GM23338 (cell line): ENCODE measurements at regions not wholly inside any gene's neighbourhood (a gene's known extent, or its start where the extent isn't known, plus 50 kb on each side); places are given as distances from the start of the nearest gene placed in this dataset.

Experiments
- ATAC-seq: fragments of 200-7000 bp; cut with Tn5 transposase; 3 replicates; pipeline ENCODE4 v1.9.1; 2020
- DNase-seq: peaks from one replicate; pipeline ENCODE4 v3.0.0-alpha.2; 2015; ENCODE audit warnings: low spot score
- H2AFZ ChIP-seq: fragments of 200-600 bp; sonication (generic); 2 replicates; pipeline ENCODE4 v1.8.0; 2016; ENCODE audit warnings: antibody characterized with exemption, mild to moderate bottlenecking, moderate library complexity
- H3F3A ChIP-seq: fragments of 200-600 bp; sonication (generic); replicated peaks from 2 replicates; pipeline ENCODE4 v1.8.0; 2017; ENCODE audit warnings: antibody characterized with exemption, mixed run types, low read depth
- H3K27ac ChIP-seq: fragments of 200-600 bp; sonication (generic); 2 replicates; pipeline ENCODE4 v1.6.1; 2016; ENCODE audit warnings: low read depth
- H3K27me3 ChIP-seq: fragments of 200-600 bp; sonication (generic); 2 replicates; pipeline ENCODE4 v1.8.0; 2016; ENCODE audit warnings: mild to moderate bottlenecking, mixed run types, moderate library complexity; ENCODE audit not compliant: insufficient read depth
- H3K36me3 ChIP-seq: fragments of 200-600 bp; sonication (generic); 2 replicates; pipeline ENCODE4 v1.8.0; 2016; ENCODE audit warnings: mild to moderate bottlenecking; ENCODE audit not compliant: insufficient read depth
- H3K4me1 ChIP-seq: fragments of 200-600 bp; sonication (generic); 2 replicates; pipeline ENCODE4 v1.8.0; 2016; ENCODE audit warnings: mild to moderate bottlenecking, moderate library complexity; ENCODE audit not compliant: insufficient read depth
- H3K4me2 ChIP-seq: fragments of 200-600 bp; sonication (generic); 2 replicates; pipeline ENCODE4 v1.7.1; 2017; ENCODE audit warnings: mixed run types
- H3K4me3 ChIP-seq: fragments of 200-600 bp; sonication (generic); 2 replicates; pipeline ENCODE4 v1.6.1; 2016; ENCODE audit warnings: mixed run types
- H3K79me2 ChIP-seq: fragments of 200-600 bp; sonication (generic); replicated peaks from 2 replicates; pipeline ENCODE4 v1.8.0; 2017; ENCODE audit warnings: mild to moderate bottlenecking; ENCODE audit not compliant: insufficient read depth
- H3K9me2 ChIP-seq: fragments of 200-600 bp; sonication (generic); 2 replicates; pipeline ENCODE4 v1.8.0; 2017; ENCODE audit not compliant: insufficient read depth
- H4K20me1 ChIP-seq: fragments of 200-600 bp; sonication (generic); replicated peaks from 2 replicates; pipeline ENCODE4 v1.8.0; 2017; ENCODE audit warnings: mild to moderate bottlenecking; ENCODE audit not compliant: insufficient read depth
- H3K27ac Mint-ChIP-seq: 2 replicates; pipeline ENCODE4 v1.8.0; 2020; ENCODE audit warnings: inconsistent platforms, mild to moderate bottlenecking, moderate library complexity, mixed read lengths
- H3K27me3 Mint-ChIP-seq: 3 replicates; pipeline ENCODE4 v1.8.0; 2022; ENCODE audit warnings: low read depth, mild to moderate bottlenecking, moderate library complexity, mixed read lengths, inconsistent platforms; ENCODE audit not compliant: insufficient read depth, poor library complexity
- H3K36me3 Mint-ChIP-seq: 3 replicates; pipeline ENCODE4 v1.8.0; 2021; ENCODE audit warnings: low read depth, mild to moderate bottlenecking, inconsistent platforms, moderate library complexity, mixed read lengths
- H3K4me1 Mint-ChIP-seq: 3 replicates; pipeline ENCODE4 v1.8.0; 2020; ENCODE audit warnings: mild to moderate bottlenecking, inconsistent platforms, mixed read lengths
- H3K4me3 Mint-ChIP-seq: 3 replicates; pipeline ENCODE4 v1.8.0; 2021; ENCODE audit warnings: moderate library complexity, mild to moderate bottlenecking, inconsistent platforms, mixed read lengths
- H3K9me3 Mint-ChIP-seq: 3 replicates; pipeline ENCODE4 v1.8.0; 2020; ENCODE audit warnings: moderate library complexity, mild to moderate bottlenecking, inconsistent platforms, mixed read lengths
- CREB1 ChIP-seq: fragments of 250-450 bp; sonication (Bioruptor Pico); IDR thresholded peaks from 2 replicates; pipeline ENCODE4 v1.5.0; 2020; ENCODE audit warnings: low read depth, mild to moderate bottlenecking, moderate library complexity
- EZH2 ChIP-seq: fragments of 200-600 bp; sonication (generic); IDR thresholded peaks from one replicate; pipeline ENCODE4 v1.8.0; 2017; ENCODE audit warnings: antibody characterized with exemption, mild to moderate bottlenecking, low read depth; ENCODE audit not compliant: unreplicated experiment
- EZH2phosphoT487 ChIP-seq: fragments of 200-600 bp; sonication (generic); IDR thresholded peaks from one replicate; pipeline ENCODE4 v1.8.1; 2018; ENCODE audit warnings: antibody characterized with exemption; ENCODE audit not compliant: unreplicated experiment
- JUNB ChIP-seq: IDR thresholded peaks from one replicate; pipeline ENCODE4 v1.6.1; 2016; ENCODE audit warnings: antibody characterized with exemption; ENCODE audit not compliant: unreplicated experiment
- STAT1 ChIP-seq: IDR thresholded peaks from one replicate; pipeline ENCODE4 v1.6.1; 2016; ENCODE audit warnings: antibody characterized with exemption; ENCODE audit not compliant: unreplicated experiment
- TF ChIP-seq, protein P1 (sequence below), 2 experiments: fragments of 200-600 bp in 1 of 2; sonication (generic) in 1 of 2; conservative IDR thresholded peaks; 2 replicates each; pipeline versions ENCODE4 v1.5.1 to v1.6.1; 2016 to 2017; ENCODE audit warnings: antibody characterized with exemption in 2 of 2, low read depth in 2 of 2, mild to moderate bottlenecking in 2 of 2, moderate library complexity in 1 of 2
- TF ChIP-seq, protein P2 (sequence below): fragments of 250-450 bp; sonication (Bioruptor Pico); IDR thresholded peaks from 2 replicates; pipeline ENCODE4 v1.5.0; 2020; ENCODE audit warnings: mild to moderate bottlenecking, moderate library complexity

DNA sequence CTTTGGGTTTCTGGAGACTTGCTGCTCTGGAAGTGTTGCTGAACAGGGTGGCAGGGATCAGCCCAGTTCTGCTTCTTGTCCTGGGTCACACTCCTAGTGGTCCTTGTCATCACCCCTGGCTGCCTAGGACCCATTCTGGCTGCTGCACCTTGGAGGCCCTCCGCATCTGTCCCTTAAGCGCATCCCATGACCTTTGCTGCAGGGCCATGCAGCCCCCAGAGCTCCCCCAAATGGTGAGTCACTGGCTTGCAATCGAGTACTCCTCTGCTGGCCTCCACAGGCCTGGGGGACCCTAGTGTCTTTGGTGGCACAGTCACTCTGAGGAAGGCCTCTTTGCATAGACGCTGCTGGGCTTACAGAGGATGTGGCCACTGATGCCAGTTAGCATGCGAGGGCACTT lies 188.5 kb downstream of the ASB1 start:
- no peak overlapping the region for H3K4me3 Mint-ChIP-seq

More for the DNA sequence above, 188.5 kb downstream of the ASB1 start:
- no peak overlapping the region for H3K4me3 ChIP-seq
- H3F3A ChIP-seq, result no peaks in the 10 kb centered on the region
- H2AFZ ChIP-seq, result no peak overlapping the region
- no peak overlapping the region for H3K27ac ChIP-seq
- no peaks in the 10 kb centered on the region for H3K27me3 ChIP-seq
- TF ChIP-seq, protein P1, sequence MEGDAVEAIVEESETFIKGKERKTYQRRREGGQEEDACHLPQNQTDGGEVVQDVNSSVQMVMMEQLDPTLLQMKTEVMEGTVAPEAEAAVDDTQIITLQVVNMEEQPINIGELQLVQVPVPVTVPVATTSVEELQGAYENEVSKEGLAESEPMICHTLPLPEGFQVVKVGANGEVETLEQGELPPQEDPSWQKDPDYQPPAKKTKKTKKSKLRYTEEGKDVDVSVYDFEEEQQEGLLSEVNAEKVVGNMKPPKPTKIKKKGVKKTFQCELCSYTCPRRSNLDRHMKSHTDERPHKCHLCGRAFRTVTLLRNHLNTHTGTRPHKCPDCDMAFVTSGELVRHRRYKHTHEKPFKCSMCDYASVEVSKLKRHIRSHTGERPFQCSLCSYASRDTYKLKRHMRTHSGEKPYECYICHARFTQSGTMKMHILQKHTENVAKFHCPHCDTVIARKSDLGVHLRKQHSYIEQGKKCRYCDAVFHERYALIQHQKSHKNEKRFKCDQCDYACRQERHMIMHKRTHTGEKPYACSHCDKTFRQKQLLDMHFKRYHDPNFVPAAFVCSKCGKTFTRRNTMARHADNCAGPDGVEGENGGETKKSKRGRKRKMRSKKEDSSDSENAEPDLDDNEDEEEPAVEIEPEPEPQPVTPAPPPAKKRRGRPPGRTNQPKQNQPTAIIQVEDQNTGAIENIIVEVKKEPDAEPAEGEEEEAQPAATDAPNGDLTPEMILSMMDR (conservative IDR thresholded peaks at IDR 0.05; ENCODE audit: low read depth in 2 of 2), result peak in 1 of 2 experiments; percentile 50; a peak in 2 of 4 replicates
- TF ChIP-seq, protein P2, sequence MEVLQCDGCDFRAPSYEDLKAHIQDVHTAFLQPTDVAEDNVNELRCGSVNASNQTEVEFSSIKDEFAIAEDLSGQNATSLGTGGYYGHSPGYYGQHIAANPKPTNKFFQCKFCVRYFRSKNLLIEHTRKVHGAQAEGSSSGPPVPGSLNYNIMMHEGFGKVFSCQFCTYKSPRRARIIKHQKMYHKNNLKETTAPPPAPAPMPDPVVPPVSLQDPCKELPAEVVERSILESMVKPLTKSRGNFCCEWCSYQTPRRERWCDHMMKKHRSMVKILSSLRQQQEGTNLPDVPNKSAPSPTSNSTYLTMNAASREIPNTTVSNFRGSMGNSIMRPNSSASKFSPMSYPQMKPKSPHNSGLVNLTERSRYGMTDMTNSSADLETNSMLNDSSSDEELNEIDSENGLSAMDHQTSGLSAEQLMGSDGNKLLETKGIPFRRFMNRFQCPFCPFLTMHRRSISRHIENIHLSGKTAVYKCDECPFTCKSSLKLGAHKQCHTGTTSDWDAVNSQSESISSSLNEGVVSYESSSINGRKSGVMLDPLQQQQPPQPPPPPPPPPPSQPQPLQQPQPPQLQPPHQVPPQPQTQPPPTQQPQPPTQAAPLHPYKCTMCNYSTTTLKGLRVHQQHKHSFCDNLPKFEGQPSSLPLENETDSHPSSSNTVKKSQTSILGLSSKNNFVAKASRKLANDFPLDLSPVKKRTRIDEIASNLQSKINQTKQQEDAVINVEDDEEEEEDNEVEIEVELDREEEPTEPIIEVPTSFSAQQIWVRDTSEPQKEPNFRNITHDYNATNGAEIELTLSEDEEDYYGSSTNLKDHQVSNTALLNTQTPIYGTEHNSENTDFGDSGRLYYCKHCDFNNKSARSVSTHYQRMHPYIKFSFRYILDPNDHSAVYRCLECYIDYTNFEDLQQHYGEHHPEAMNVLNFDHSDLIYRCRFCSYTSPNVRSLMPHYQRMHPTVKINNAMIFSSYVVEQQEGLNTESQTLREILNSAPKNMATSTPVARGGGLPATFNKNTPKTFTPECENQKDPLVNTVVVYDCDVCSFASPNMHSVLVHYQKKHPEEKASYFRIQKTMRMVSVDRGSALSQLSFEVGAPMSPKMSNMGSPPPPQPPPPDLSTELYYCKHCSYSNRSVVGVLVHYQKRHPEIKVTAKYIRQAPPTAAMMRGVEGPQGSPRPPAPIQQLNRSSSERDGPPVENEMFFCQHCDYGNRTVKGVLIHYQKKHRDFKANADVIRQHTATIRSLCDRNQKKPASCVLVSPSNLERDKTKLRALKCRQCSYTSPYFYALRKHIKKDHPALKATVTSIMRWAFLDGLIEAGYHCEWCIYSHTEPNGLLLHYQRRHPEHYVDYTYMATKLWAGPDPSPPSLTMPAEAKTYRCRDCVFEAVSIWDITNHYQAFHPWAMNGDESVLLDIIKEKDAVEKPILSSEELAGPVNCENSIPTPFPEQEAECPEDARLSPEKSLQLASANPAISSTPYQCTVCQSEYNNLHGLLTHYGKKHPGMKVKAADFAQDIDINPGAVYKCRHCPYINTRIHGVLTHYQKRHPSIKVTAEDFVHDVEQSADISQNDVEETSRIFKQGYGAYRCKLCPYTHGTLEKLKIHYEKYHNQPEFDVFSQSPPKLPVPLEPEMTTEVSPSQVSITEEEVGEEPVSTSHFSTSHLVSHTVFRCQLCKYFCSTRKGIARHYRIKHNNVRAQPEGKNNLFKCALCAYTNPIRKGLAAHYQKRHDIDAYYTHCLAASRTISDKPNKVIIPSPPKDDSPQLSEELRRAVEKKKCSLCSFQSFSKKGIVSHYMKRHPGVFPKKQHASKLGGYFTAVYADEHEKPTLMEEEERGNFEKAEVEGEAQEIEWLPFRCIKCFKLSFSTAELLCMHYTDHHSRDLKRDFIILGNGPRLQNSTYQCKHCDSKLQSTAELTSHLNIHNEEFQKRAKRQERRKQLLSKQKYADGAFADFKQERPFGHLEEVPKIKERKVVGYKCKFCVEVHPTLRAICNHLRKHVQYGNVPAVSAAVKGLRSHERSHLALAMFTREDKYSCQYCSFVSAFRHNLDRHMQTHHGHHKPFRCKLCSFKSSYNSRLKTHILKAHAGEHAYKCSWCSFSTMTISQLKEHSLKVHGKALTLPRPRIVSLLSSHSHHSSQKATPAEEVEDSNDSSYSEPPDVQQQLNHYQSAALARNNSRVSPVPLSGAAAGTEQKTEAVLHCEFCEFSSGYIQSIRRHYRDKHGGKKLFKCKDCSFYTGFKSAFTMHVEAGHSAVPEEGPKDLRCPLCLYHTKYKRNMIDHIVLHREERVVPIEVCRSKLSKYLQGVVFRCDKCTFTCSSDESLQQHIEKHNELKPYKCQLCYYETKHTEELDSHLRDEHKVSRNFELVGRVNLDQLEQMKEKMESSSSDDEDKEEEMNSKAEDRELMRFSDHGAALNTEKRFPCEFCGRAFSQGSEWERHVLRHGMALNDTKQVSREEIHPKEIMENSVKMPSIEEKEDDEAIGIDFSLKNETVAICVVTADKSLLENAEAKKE (CRISPR knock-in tag), result no peak
- TF ChIP-seq EZH2phosphoT487 (no peak), CREB1 (CRISPR knock-in tag) (no peak), JUNB (no peak), STAT1 (no peak), EZH2 (no peak)
- Mint-ChIP-seq H3K36me3 (no peaks in the 10 kb centered on the region), H3K27ac (no peak overlapping the region), H3K9me3 (peaks cover 9% of the 10 kb centered on the region; the same call in 1 of the 3 replicates), H3K27me3 (peaks cover 8% of the 10 kb centered on the region), H3K4me1 (no peaks in the 10 kb centered on the region; the same call in 2 of the 3 replicates)
- H4K20me1 ChIP-seq, result no peaks in the 10 kb centered on the region
- no peaks in the 10 kb centered on the region for H3K79me2 ChIP-seq
- DNase-seq (peak; percentile 15), ATAC-seq (peak; percentile 48)
- H3K9me2 ChIP-seq, result peaks cover 4% of the 10 kb centered on the region; the same call in 1 of the 2 replicates
- no peaks in the 10 kb centered on the region for H3K36me3 ChIP-seq
- no peaks in the 10 kb centered on the region for H3K4me1 ChIP-seq
- H3K4me2 ChIP-seq, result no peak overlapping the region
